ENCODE measurements at regions not wholly inside any gene's neighbourhood (a gene's known extent, or its start where the extent isn't known, plus 50 kb on each side); places are given as distances from the start of the nearest gene placed in this dataset.
"Not testable (repeated sequence)": the region's sequence is repeated elsewhere in the genome, so short reads cannot be mapped to it uniquely, and the experiment has no call there.

- H3K4me1 ChIP-seq, result no peaks in the 10 kb centered on the region
- TF ChIP-seq EZH2phosphoT487 (IDR thresholded peaks at IDR 0.05) (no peak), CTCF (IDR thresholded peaks at IDR 0.05) (no peak), EZH2 (IDR thresholded peaks at IDR 0.05) (no peak)
- H3K9me3 Mint-ChIP-seq, result no peaks in the 10 kb centered on the region
These were observed 1907.5 kb upstream of the CDH9 start for GRCh38 chr5:28945859-28946258.

DNA sequence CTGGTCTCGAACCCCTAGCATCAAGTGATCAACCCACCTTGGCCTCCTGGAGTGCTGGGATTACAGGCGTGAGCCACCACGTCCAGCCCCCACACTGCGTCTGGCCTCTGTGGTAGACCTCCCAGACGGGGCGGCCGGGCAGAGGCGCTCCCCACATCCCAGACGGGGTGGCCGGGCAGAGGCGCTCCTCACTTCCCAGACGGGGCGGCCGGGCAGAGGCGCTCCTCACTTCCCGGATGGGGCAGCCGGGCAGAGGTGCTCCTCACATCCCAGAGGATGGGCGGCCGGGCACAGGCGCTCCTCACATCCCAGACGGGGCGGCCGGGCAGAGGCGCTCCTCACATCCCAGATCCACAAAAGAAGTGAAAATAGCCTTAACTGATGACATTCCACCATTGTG lies 1891.0 kb upstream of the CDH9 start:
- peaks cover 11% of the 10 kb centered on the region for H3K9me3 Mint-ChIP-seq
- not testable (repeated sequence) for H3K4me3 Mint-ChIP-seq; H4K20me1 ChIP-seq (ENCODE audit: low read depth); H3F3A ChIP-seq (ENCODE audit: low read depth); H3K4me3 ChIP-seq; H3K27ac ChIP-seq; H3K4me2 ChIP-seq; H3K9me3 ChIP-seq (ENCODE audit: low read depth); DNase-seq (ENCODE audit: low spot score); H3K27me3 Mint-ChIP-seq (ENCODE audit: insufficient read depth, low read depth); H2AFZ ChIP-seq (replicated peaks); H3K4me1 Mint-ChIP-seq; H3K27me3 ChIP-seq; H3K79me2 ChIP-seq (ENCODE audit: low read depth); H3K4me1 ChIP-seq; H3K36me3 Mint-ChIP-seq; H3K27ac Mint-ChIP-seq; H3K9ac ChIP-seq; H3K36me3 ChIP-seq

More at GRCh38 chr5:28945859-28946258, 1907.5 kb upstream of the CDH9 start:
- DNase-seq (ENCODE audit: low spot score), result no peak
- Histone ChIP-seq H3K9ac (no peak overlapping the region), H3K79me2 (ENCODE audit: low read depth) (no peaks in the 10 kb centered on the region), H3K9me3 (ENCODE audit: low read depth) (no peaks in the 10 kb centered on the region), H3K4me2 (no peak overlapping the region), H3K27me3 (no peaks in the 10 kb centered on the region), H3K4me3 (no peak overlapping the region), H3K27ac (no peak overlapping the region), H2AFZ (replicated peaks) (peak overlapping the region; percentile 80), H3F3A (ENCODE audit: low read depth) (no peaks in the 10 kb centered on the region), H3K36me3 (no peaks in the 10 kb centered on the region), H4K20me1 (ENCODE audit: low read depth) (no peaks in the 10 kb centered on the region)
- Mint-ChIP-seq H3K4me3 (no peak overlapping the region), H3K27me3 (ENCODE audit: insufficient read depth, low read depth) (no peaks in the 10 kb centered on the region), H3K36me3 (no peaks in the 10 kb centered on the region), H3K27ac (no peak overlapping the region), H3K4me1 (no peaks in the 10 kb centered on the region)

DNA sequence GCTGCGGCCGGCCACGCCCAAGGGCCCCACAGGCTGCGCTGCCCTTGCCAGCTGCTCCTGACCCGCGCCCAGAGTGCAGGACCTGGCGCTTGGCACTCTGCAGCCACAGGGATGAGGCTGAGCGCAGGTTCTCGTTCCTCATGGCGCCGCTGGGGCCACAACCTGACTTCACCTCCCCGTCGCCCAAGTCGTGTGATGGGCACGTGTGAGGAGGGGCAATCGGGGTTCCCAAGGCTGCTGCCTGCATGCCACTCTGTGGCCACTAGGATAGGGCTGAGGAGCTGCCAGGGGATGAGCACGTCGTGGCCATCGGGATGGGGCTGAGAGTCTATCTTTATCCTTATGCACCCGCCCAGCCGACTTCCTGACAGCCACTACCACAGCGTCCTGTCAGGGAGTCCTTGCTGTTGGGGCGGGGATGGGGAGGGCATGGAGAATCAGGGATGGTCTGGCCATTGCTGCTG lies 1890.0 kb upstream of the CDH9 start:
- not testable (repeated sequence) for H3K4me2 ChIP-seq; H3K27ac Mint-ChIP-seq; H3K79me2 ChIP-seq (ENCODE audit: low read depth); DNase-seq (ENCODE audit: low spot score); H3K27ac ChIP-seq; H3K9ac ChIP-seq; H3K4me1 Mint-ChIP-seq; H3K36me3 ChIP-seq; H3K4me3 ChIP-seq; H3K27me3 Mint-ChIP-seq (ENCODE audit: insufficient read depth, low read depth); H3K36me3 Mint-ChIP-seq; H3K4me1 ChIP-seq; H4K20me1 ChIP-seq (ENCODE audit: low read depth); H3K27me3 ChIP-seq; H2AFZ ChIP-seq (replicated peaks); H3K9me3 ChIP-seq (ENCODE audit: low read depth); H3F3A ChIP-seq (ENCODE audit: low read depth); H3K4me3 Mint-ChIP-seq
- peaks cover 11% of the 10 kb centered on the region for H3K9me3 Mint-ChIP-seq

GRCh38 chr5:28927559-28928326 lies 1889.4 kb upstream of the CDH9 start:
- Histone ChIP-seq H3K79me2 (ENCODE audit: low read depth) (no peaks in the 10 kb centered on the region), H3K4me2 (no peak overlapping the region), H2AFZ (replicated peaks) (no peak overlapping the region), H3K27me3 (no peaks in the 10 kb centered on the region), H3K9me3 (ENCODE audit: low read depth) (no peaks in the 10 kb centered on the region), H3K4me3 (no peak overlapping the region), H3K27ac (no peak overlapping the region), H3K36me3 (no peaks in the 10 kb centered on the region), H4K20me1 (ENCODE audit: low read depth) (no peaks in the 10 kb centered on the region), H3K9ac (no peak overlapping the region), H3F3A (ENCODE audit: low read depth) (no peaks in the 10 kb centered on the region), H3K4me1 (no peaks in the 10 kb centered on the region)
- Mint-ChIP-seq H3K36me3 (peaks cover 2% of the 10 kb centered on the region), H3K4me3 (no peak overlapping the region), H3K27me3 (ENCODE audit: insufficient read depth, low read depth) (peaks cover 2% of the 10 kb centered on the region), H3K9me3 (peaks cover 11% of the 10 kb centered on the region), H3K4me1 (no peaks in the 10 kb centered on the region), H3K27ac (no peak overlapping the region)
- TF ChIP-seq EZH2phosphoT487 (IDR thresholded peaks at IDR 0.05) (no peak), EZH2 (IDR thresholded peaks at IDR 0.05) (no peak), CTCF (IDR thresholded peaks at IDR 0.05) (no peak)
- DNase-seq (ENCODE audit: low spot score), result no peak
